BE2C (cell line): ENCODE measurements at regions not wholly inside any gene's neighbourhood (a gene's known extent, or its start where the extent isn't known, plus 50 kb on each side); places are given as distances from the start of the nearest gene placed in this dataset.

ENCODE experiments used
- DNase-seq: peaks from one replicate; pipeline ENCODE4 v3.0.0-alpha.2; 2020
- H3K27me3 ChIP-seq: fragments of 250-450 bp; sonication (Bioruptor Pico); 2 replicates; pipeline ENCODE4 v1.5.1; 2020; ENCODE audit warnings: mild to moderate bottlenecking
- H3K36me3 ChIP-seq: fragments of 250-450 bp; sonication (Bioruptor Pico); 2 replicates; pipeline ENCODE4 v1.5.1; 2020; ENCODE audit warnings: mild to moderate bottlenecking
- H3K4me1 ChIP-seq: fragments of 250-450 bp; sonication (Bioruptor Pico); 2 replicates; pipeline ENCODE4 v1.5.1; 2020
- H3K4me3 ChIP-seq: 2 replicates; pipeline ENCODE4 v1.5.1; 2011; ENCODE audit warnings: low read depth, low read length
- H3K9me3 ChIP-seq: fragments of 250-450 bp; sonication (Bioruptor Pico); 2 replicates; pipeline ENCODE4 v1.5.1; 2020
- TF ChIP-seq, protein P1 (sequence below): IDR thresholded peaks from 2 replicates; pipeline ENCODE4 v1.5.1; 2012; ENCODE audit warnings: mild to moderate bottlenecking, low read depth, low read length

DNA sequence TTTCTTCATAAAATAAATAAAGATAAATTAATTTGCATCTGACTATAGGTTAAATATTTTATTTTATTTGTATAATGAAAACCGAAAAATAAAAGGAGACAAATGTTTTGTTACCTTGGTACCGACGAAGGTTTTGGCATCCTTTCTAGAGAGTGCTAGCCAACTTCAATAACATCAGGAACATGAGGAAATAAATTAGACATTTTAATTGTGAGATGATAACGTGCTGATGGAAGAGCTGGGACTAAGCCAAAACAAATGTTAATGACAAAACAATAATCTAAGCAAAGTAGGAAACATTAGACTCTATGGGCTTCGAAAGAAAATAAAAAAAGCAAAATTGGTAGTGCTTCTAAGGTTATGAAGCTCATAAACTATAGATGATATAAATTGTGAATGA is 201.0 kb downstream of the IRX2 start:
- Histone ChIP-seq H3K9me3 (no peaks in the 10 kb centered on the region), H3K4me3 (no peak overlapping the region), H3K4me1 (no peaks in the 10 kb centered on the region), H3K36me3 (no peaks in the 10 kb centered on the region), H3K27me3 (no peaks in the 10 kb centered on the region)
- DNase-seq = no peak
- TF ChIP-seq, protein P1, sequence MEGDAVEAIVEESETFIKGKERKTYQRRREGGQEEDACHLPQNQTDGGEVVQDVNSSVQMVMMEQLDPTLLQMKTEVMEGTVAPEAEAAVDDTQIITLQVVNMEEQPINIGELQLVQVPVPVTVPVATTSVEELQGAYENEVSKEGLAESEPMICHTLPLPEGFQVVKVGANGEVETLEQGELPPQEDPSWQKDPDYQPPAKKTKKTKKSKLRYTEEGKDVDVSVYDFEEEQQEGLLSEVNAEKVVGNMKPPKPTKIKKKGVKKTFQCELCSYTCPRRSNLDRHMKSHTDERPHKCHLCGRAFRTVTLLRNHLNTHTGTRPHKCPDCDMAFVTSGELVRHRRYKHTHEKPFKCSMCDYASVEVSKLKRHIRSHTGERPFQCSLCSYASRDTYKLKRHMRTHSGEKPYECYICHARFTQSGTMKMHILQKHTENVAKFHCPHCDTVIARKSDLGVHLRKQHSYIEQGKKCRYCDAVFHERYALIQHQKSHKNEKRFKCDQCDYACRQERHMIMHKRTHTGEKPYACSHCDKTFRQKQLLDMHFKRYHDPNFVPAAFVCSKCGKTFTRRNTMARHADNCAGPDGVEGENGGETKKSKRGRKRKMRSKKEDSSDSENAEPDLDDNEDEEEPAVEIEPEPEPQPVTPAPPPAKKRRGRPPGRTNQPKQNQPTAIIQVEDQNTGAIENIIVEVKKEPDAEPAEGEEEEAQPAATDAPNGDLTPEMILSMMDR = no peak

DNA sequence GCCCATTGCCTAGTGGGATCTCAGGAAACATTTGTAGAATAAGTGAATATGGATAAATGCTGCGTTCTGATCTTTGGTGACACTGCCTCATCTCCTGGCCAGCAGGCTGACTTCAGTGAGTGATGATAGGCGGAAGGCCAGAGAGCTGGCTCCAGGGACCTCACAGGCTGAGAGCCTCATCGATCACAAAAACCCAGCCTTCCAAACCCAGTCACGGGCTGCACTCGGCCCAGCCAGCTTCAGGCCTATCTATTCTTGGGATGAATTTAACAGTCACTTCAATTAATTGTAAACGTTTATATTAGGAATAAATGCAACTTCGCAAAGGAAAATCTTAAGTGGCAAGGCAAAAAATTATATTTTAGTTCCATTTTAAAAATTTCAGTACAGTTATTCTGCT is 201.6 kb downstream of the IRX2 start:
- no peaks in the 10 kb centered on the region for H3K9me3 ChIP-seq
- H3K36me3 ChIP-seq = no peaks in the 10 kb centered on the region
- DNase-seq = no peak
- TF ChIP-seq, protein P1 = no peak
- no peak overlapping the region for H3K4me3 ChIP-seq
- no peaks in the 10 kb centered on the region for H3K4me1 ChIP-seq
- H3K27me3 ChIP-seq = no peaks in the 10 kb centered on the region

DNA sequence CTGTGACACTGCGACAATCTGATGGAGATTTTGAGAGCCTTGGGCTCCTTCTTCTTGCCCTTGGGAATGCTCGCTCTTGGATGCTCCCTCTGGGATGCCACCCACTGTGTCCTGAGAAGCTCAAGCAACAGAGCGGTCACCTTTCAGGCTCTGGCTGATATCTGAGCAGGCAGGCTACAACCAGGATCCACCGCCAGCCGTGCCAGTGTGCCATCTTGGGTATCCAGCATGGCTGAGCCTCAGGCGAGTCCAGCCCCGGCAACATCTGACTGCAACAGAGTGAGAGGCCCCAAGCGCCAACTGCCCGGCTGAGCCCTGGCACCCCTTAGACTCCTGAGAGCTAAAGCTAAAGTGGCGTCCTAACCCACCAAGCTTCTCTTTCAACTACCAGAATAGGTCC is 202.1 kb downstream of the IRX2 start:
- TF ChIP-seq, protein P1 = no peak
- no peaks in the 10 kb centered on the region for H3K27me3 ChIP-seq
- H3K9me3 ChIP-seq = no peaks in the 10 kb centered on the region

DNA sequence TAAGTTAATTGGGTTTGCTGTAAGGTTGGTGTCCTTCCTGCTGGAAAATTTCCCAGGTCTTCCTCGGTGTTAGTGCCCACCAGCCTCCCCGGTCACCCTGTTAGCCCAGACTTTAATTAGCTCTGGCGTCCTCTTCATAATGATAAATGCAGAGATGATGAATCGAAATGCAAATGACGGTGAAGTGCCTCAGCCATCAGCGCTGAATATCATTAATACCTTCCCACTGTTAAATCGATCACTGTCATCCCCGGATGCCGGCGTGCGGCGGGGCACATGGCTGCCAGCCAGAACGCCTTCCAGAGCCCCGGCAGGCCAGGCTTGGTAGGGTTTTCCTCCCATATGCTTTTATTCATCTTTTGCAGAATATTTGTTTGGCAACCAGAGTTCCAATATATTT is 204.5 kb downstream of the IRX2 start:
- Histone ChIP-seq H3K27me3 (no peaks in the 10 kb centered on the region), H3K9me3 (no peaks in the 10 kb centered on the region), H3K36me3 (no peaks in the 10 kb centered on the region), H3K4me3 (no peak overlapping the region), H3K4me1 (no peaks in the 10 kb centered on the region)
- no peak for DNase-seq
- TF ChIP-seq, protein P1 = no peak

More for the DNA sequence above, 202.1 kb downstream of the IRX2 start:
- no peak overlapping the region for H3K4me3 ChIP-seq
- no peaks in the 10 kb centered on the region for H3K36me3 ChIP-seq
- no peak for DNase-seq
- H3K4me1 ChIP-seq = no peaks in the 10 kb centered on the region

DNA sequence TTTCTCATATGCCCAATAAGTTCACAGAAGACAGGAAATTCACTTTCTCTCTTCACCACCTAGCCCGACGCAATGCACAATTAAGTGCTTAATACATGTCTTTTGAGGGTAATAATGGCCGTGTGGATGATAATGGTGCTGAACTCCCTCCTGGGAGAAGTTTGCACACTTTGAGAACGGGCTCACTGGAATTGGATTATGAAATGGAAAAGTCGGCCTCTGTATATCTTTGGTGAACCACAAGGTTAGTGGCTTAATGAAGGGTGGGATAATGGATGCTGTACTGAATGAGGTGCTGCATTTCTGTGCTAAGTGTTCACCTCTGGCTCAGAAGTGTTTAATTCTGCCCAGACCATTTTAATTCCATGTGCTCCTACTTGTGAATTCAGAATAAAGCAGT is 207.5 kb downstream of the IRX2 start:
- DNase-seq = no peak
- H3K9me3 ChIP-seq = no peaks in the 10 kb centered on the region
- TF ChIP-seq, protein P1 = no peak

DNA sequence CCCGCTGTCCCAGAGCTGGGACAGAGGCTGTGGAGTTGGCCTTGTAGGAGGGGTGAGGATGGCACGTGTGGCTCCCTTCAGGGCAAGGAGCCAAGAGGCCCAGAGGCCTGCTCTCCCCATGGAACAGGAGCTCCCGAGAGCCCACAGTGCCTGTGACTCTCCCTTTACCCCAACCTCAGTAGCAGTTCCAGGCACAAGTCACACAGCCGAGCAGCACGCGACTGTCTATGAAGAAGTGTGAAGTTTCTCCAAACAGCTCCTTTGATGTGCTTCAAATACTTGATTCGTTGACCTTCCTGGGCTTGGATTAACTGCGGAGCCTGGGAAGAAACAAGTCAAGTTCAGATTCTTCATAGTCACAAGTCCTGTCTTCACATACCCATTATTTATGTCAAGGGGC is 208.7 kb downstream of the IRX2 start:
- H3K4me3 ChIP-seq = no peak overlapping the region
- DNase-seq = no peak
- no peaks in the 10 kb centered on the region for H3K27me3 ChIP-seq
- no peaks in the 10 kb centered on the region for H3K9me3 ChIP-seq
- no peaks in the 10 kb centered on the region for H3K4me1 ChIP-seq
- TF ChIP-seq, protein P1 = no peak
- H3K36me3 ChIP-seq = no peaks in the 10 kb centered on the region

More for the DNA sequence above, 207.5 kb downstream of the IRX2 start:
- Histone ChIP-seq H3K4me3 (no peak overlapping the region), H3K27me3 (no peaks in the 10 kb centered on the region), H3K36me3 (no peaks in the 10 kb centered on the region), H3K4me1 (no peaks in the 10 kb centered on the region)
